A549 (cell line): ENCODE measurements at regions not wholly inside any gene's neighbourhood (a gene's known extent, or its start where the extent isn't known, plus 50 kb on each side); places are given as distances from the start of the nearest gene placed in this dataset.

Experiments
- HMGXB4 ChIP-seq: fragments of 250-450 bp; sonication (Bioruptor Pico); IDR thresholded peaks from 2 replicates; pipeline ENCODE4 v1.5.0; 2021; ENCODE audit warnings: mild to moderate bottlenecking, moderate library complexity, borderline replicate concordance
- MAFK ChIP-seq: fragments of 450-650 bp; IDR thresholded peaks from 2 replicates; pipeline ENCODE4 v1.6.1; 2014; ENCODE audit not compliant: partially characterized antibody
- SMC3 ChIP-seq: fragments of >200 bp; sonication (Bioruptor Twin); formaldehyde crosslinking; IDR thresholded peaks from 3 replicates; pipeline ENCODE4 v1.6.1; 2018; ENCODE audit warnings: inconsistent platforms
- TF ChIP-seq, protein P1 (sequence below): fragments of >200 bp; sonication (Bioruptor Twin); formaldehyde crosslinking; IDR thresholded peaks from 3 replicates; pipeline ENCODE4 v1.5.1; 2016

- TF ChIP-seq, protein P1, sequence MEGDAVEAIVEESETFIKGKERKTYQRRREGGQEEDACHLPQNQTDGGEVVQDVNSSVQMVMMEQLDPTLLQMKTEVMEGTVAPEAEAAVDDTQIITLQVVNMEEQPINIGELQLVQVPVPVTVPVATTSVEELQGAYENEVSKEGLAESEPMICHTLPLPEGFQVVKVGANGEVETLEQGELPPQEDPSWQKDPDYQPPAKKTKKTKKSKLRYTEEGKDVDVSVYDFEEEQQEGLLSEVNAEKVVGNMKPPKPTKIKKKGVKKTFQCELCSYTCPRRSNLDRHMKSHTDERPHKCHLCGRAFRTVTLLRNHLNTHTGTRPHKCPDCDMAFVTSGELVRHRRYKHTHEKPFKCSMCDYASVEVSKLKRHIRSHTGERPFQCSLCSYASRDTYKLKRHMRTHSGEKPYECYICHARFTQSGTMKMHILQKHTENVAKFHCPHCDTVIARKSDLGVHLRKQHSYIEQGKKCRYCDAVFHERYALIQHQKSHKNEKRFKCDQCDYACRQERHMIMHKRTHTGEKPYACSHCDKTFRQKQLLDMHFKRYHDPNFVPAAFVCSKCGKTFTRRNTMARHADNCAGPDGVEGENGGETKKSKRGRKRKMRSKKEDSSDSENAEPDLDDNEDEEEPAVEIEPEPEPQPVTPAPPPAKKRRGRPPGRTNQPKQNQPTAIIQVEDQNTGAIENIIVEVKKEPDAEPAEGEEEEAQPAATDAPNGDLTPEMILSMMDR = no peak
- no peak for TF ChIP-seq HMGXB4 (CRISPR knock-in tag)
- TF ChIP-seq MAFK = no peak
- no peak for TF ChIP-seq SMC3
Observed at GRCh38 chr6:169906688-169907418, 155.4 kb downstream of the ERMARD start.
